HG03520 (cell line): ENCODE measurements at regions not wholly inside any gene's neighbourhood (a gene's known extent, or its start where the extent isn't known, plus 50 kb on each side); places are given as distances from the start of the nearest gene placed in this dataset.
"Not testable (repeated sequence)": the region's sequence is repeated elsewhere in the genome, so short reads cannot be mapped to it uniquely, and the experiment has no call there.

ENCODE experiments used
- ATAC-seq: cut with Tn5 transposase; IDR thresholded peaks from one replicate; pipeline ENCODE4 v1.9.1; 2021; ENCODE audit warnings: mild to moderate bottlenecking, moderate library complexity; ENCODE audit not compliant: unreplicated experiment

GRCh38 chr2:31664949-31665724 is 84.4 kb upstream of the SRD5A2 start:
- ATAC-seq, result no peak

GRCh38 chr2:31660812-31661335 is 80.1 kb upstream of the SRD5A2 start:
- ATAC-seq, result no peak

GRCh38 chr2:31660165-31660564 is 79.4 kb upstream of the SRD5A2 start:
- ATAC-seq, result no peak

DNA sequence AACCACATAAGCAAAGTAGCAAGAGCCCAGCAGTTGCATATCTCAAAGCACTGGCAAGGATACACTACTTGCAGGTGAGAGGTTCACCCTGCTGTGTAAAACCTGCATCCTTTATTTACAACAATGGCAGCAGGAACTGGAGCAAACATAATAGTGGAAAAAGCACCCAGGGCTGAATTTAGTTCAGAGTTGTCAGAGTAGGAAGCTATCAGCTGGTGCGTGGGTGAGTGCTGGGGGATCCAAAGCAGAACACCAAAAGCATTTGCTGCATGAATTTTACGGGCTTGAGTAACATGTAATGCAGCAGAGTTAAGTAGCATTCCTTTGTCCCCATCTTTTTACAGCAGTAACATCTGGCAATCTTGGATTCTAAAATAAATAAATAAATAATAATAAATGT is 73.5 kb upstream of the SRD5A2 start:
- ATAC-seq, result no peak

DNA sequence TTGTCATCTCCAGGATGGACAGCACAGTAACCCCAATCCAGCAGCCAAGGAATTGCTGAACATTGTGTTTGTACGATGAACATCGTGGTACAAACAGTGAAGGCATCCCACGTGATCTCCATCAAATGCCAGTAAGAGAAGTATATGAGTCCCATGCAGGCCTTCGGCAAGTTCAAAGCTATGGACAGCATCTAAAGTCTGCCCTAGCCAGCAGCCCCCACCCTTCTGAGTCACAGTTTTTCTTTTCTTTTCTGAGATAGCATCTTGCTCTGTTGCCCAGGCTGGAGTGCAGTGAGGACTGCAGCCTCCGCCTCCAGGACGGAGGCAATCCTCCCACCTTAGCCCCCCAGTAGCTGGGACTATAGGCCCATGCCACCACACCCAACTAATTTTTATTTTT is 71.0 kb upstream of the SRD5A2 start:
- no peak for ATAC-seq

GRCh38 chr2:31651267-31651666 is 70.5 kb upstream of the SRD5A2 start:
- ATAC-seq, result no peak

GRCh38 chr2:31644551-31644950 is 63.8 kb upstream of the SRD5A2 start:
- no peak for ATAC-seq

DNA sequence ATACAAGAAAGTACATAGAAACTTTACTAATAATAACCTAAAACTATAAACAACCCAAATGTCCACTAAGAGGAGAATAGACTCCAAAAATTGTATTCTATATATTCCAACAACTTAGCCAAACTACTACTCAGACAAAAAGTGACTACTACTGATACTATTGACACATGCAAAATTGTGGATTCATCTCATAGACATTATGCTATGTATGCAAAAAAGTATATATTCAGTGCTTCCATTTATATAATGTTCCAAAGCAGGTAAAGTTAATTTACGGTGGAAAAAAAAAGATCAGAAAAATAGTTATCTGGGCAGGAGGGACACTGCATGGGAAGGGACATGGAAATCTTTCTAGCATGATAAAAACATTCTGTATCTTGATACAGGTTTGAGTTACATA is 62.0 kb upstream of the SRD5A2 start:
- ATAC-seq, result no peak

- not testable (repeated sequence) for ATAC-seq
These were observed 51.5 kb upstream of the SRD5A2 start for GRCh38 chr2:31632201-31632600.
